T-cell (primary cell): ENCODE measurements at regions not wholly inside any gene's neighbourhood (a gene's known extent, or its start where the extent isn't known, plus 50 kb on each side); places are given as distances from the start of the nearest gene placed in this dataset.

Experiments used
- ATAC-seq, 4 experiments: fragments of 200-7000 bp in 3 of 4; fragments of 150-1000 bp in 1 of 4; cut with Tn5 transposase; replicated peaks in 1 of 4; 1 replicate in 3 of 4; 2 replicates in 1 of 4; pipeline ENCODE4 v1.10.0; 2021; ENCODE audit warnings: moderate library complexity in 3 of 4, mild to moderate bottlenecking in 2 of 4, moderate number of reproducible peaks in 1 of 4
- CTCF ChIA-PET, 2 donors: fragments of 300-600 bp; sonication (Branson Sonifier 250); formaldehyde crosslinking; loops; one replicate each; lab custom pipeline; 2022; ENCODE audit warnings: antibody characterized with exemption in 2 of 2; lab: Charles Lee
- POLR2A ChIA-PET, 2 donors: fragments of 300-600 bp; sonication (Branson Sonifier 250); formaldehyde crosslinking; loops; one replicate each; lab custom pipeline; 2022; ENCODE audit warnings: antibody characterized with exemption in 2 of 2; lab: Charles Lee
- DNase-seq, 35 experiments: peaks; one replicate each; pipeline versions ENCODE4 v3.0.0 to v3.0.0-alpha.2; 2013 to 2023
- H3K27ac ChIP-seq: one replicate; pipeline ENCODE4 v1.5.1; 2013; ENCODE audit warnings: low read length
- H3K27me3 ChIP-seq, 2 experiments: replicated peaks in 1 of 2; 1 replicate in 1 of 2; 2 replicates in 1 of 2; pipeline versions ENCODE4 v1.6.1 to v1.7.0; 2013; ENCODE audit warnings: low read length in 1 of 2, mixed read lengths in 1 of 2; ENCODE audit not compliant: control insufficient read depth in 2 of 2, insufficient read depth in 2 of 2; ENCODE audit errors: extremely low read depth in 1 of 2
- H3K36me3 ChIP-seq, 2 donors: 1 replicate in 1 of 2; 2 replicates in 1 of 2; pipeline versions ENCODE4 v1.6.1 to v1.7.0; 2013; ENCODE audit warnings: low read length in 1 of 2; ENCODE audit not compliant: control insufficient read depth in 2 of 2, insufficient read depth in 1 of 2; ENCODE audit errors: extremely low read depth in 1 of 2
- H3K4me1 ChIP-seq, 2 experiments: 1 replicate in 1 of 2; 2 replicates in 1 of 2; pipeline versions ENCODE4 v1.6.1 to v1.7.0; 2013; ENCODE audit warnings: low read length in 2 of 2, mixed read lengths in 1 of 2; ENCODE audit not compliant: insufficient read depth in 2 of 2, control insufficient read depth in 1 of 2; ENCODE audit errors: extremely low read depth in 1 of 2
- H3K4me3 ChIP-seq, 2 donors: 1 replicate in 1 of 2; 2 replicates in 1 of 2; pipeline versions ENCODE4 v1.5.1 to v1.7.0; 2013; ENCODE audit warnings: mild to moderate bottlenecking in 2 of 2, low read length in 1 of 2, moderate library complexity in 1 of 2; ENCODE audit not compliant: control insufficient read depth in 1 of 2; ENCODE audit errors: extremely low read depth in 1 of 2
- H3K9me3 ChIP-seq: 2 replicates; pipeline ENCODE4 v1.7.0; 2013
- H3K27ac Mint-ChIP-seq, 2 donors: one replicate each; pipeline ENCODE4 v1.8.0; 2020 to 2021; ENCODE audit warnings: mild to moderate bottlenecking in 2 of 2, mixed read lengths in 2 of 2
- H3K27me3 Mint-ChIP-seq, 2 donors: one replicate each; pipeline ENCODE4 v1.8.0; 2021 to 2022; ENCODE audit warnings: mixed read lengths in 2 of 2
- H3K36me3 Mint-ChIP-seq: one replicate; pipeline ENCODE4 v1.8.0; 2021; ENCODE audit warnings: mixed read lengths
- H3K4me1 Mint-ChIP-seq, 3 donors: one replicate each; pipeline ENCODE4 v1.8.0; 2020 to 2022; ENCODE audit warnings: mixed read lengths in 3 of 3, mild to moderate bottlenecking in 1 of 3
- H3K4me3 Mint-ChIP-seq, 3 donors: one replicate each; pipeline ENCODE4 v1.8.0; 2020 to 2022; ENCODE audit warnings: mild to moderate bottlenecking in 3 of 3, mixed read lengths in 3 of 3, moderate library complexity in 3 of 3
- H3K9me3 Mint-ChIP-seq, 3 donors: one replicate each; pipeline ENCODE4 v1.8.0; 2020 to 2022; ENCODE audit warnings: mixed read lengths in 3 of 3
- WGBS: methylation state at CpG from one replicate; pipeline ENCODE4 v1.1.5; 2013; ENCODE audit warnings: missing lambda C conversion rate; ENCODE audit not compliant: insufficient coverage; 5-methylcytosine and 5-hydroxymethylcytosine counted together

DNA sequence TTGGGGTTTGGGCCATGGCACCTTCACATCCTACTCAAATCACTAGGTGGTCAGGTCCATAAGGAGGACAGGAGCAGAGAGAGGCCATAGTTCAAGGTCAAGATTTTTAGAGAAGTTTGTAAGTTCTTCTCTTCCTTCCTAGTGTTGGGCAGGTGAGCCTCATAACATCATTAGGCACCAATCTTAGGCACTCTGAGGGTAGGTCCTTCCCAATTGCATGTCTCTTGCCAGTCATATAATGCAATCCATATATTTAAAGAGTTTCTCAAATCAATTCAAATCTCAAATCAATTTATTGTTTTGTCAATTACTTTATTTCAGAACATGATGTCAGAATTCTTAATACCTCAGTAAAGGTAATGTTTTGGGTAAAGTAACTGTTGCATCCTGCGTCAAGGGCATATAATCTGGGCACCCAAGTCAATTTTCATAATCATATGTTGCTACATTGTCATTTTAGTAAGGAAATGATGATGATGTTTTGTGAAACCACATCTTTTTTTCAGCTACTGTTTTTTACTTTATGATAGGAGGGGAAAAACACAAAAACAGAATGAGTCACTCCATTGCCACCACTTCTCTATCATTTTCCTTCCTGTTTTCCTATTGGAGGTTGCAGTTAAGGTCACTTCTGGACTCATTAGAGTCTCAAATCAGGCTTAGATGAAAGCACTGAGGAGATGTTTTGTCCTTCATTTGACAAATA is 122.7 kb downstream of the UCHL5 start:
- H3K9me3 Mint-ChIP-seq = no peaks in the 10 kb centered on the region
- ATAC-seq = peak in 3 of 4 experiments; percentile 38 to 75 (median 52)
- DNase-seq = peak in 1 of 35 experiments; percentile 6
- Histone ChIP-seq H3K4me3 (no peak overlapping the region), H3K9me3 (no peaks in the 10 kb centered on the region), H3K27ac (peak overlapping the region; percentile 34), H3K36me3 (no peaks in the 10 kb centered on the region), H3K27me3 (no peaks in the 10 kb centered on the region), H3K4me1 (no peaks in the 10 kb centered on the region)
- H3K27ac Mint-ChIP-seq = peak overlapping the region; percentile 68 to 69
- no peaks in the 10 kb centered on the region for H3K27me3 Mint-ChIP-seq
- ChIA-PET POLR2A (interaction anchor here in 1 of 2 donors (0.6 kb wide), 1 partner anchor 12 kb away, joined by 3 read pairs; no protein-coding TSS in a partner anchor), CTCF (no interaction called here)
- no peak overlapping the region for H3K4me3 Mint-ChIP-seq
- no CpG with 5 or more reads among the region's 1 CpG for WGBS
- no peaks in the 10 kb centered on the region for H3K36me3 Mint-ChIP-seq
- peaks cover 0 to 20% (median 19%) of the 10 kb centered on the region in 3 donors for H3K4me1 Mint-ChIP-seq

DNA sequence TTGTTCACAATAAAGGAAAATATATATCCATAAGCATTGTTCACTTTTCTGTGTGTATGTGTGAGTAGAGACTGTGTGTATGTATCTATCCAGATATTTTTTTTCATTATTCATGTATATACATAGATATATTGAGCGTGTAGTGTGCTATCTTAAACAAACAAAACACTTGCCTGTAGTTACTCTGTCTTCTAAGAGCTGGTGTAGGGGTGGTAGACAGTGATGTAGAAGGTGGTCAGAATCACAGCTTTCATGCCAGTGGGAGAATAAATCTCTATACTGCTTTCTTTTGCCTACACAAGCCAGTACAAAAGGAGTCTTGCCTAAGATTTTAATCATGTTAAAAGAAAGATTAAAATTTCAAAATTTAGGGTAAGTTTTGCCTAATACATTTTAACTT is 122.0 kb downstream of the UCHL5 start:
- peaks cover 0 to 20% (median 19%) of the 10 kb centered on the region in 3 donors for H3K4me1 Mint-ChIP-seq
- H3K27ac Mint-ChIP-seq = peak overlapping the region; percentile 66 to 82
- ATAC-seq (no peak), DNase-seq (no peak)
- CTCF ChIA-PET = no interaction called here
- WGBS = no CpG with 5 or more reads among the region's 1 CpG
- Histone ChIP-seq H3K36me3 (no peaks in the 10 kb centered on the region), H3K4me3 (no peak overlapping the region), H3K4me1 (no peaks in the 10 kb centered on the region), H3K9me3 (no peaks in the 10 kb centered on the region), H3K27ac (no peak overlapping the region), H3K27me3 (no peaks in the 10 kb centered on the region)
- H3K36me3 Mint-ChIP-seq = no peaks in the 10 kb centered on the region
- POLR2A ChIA-PET = interaction anchor here in 1 of 2 donors (0.6 kb wide), 2 partner anchors 12 to 217 kb away, joined by 3 to 4 read pairs; no protein-coding TSS in a partner anchor
- no peak overlapping the region for H3K4me3 Mint-ChIP-seq
- no peaks in the 10 kb centered on the region for H3K9me3 Mint-ChIP-seq
- H3K27me3 Mint-ChIP-seq = no peaks in the 10 kb centered on the region

DNA sequence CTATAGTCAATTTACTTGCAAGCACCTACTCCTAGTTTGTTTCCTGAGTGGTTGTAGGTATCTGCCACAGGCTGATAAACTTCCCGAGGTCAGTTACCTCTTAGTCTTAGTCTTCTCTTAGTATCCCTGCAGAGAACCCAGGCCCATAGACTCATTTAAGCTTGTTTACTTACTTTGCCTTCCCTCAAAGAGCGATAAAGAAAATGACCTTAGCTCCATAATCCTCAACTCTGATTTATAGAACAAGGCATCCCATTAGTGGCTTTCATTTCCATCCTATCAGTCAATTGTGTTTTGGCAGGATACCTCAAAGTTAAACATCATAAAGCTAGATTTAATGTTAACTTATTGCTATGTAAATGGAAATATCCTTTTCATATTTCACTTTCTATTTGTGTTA is 119.7 kb downstream of the UCHL5 start:
- Histone ChIP-seq H3K27me3 (no peaks in the 10 kb centered on the region), H3K27ac (no peak overlapping the region), H3K36me3 (no peaks in the 10 kb centered on the region), H3K4me3 (no peak overlapping the region), H3K4me1 (no peaks in the 10 kb centered on the region), H3K9me3 (no peaks in the 10 kb centered on the region)
- no peaks in the 10 kb centered on the region for H3K9me3 Mint-ChIP-seq
- H3K4me1 Mint-ChIP-seq = peaks cover 0 to 20% (median 19%) of the 10 kb centered on the region in 3 donors
- ChIA-PET POLR2A (no interaction called here), CTCF (interaction anchor here in 1 of 2 donors (0.6 kb wide), 1 partner anchor 139 kb away, joined by 4 read pairs; no protein-coding TSS in a partner anchor)
- no peak for ATAC-seq
- no peaks in the 10 kb centered on the region for H3K36me3 Mint-ChIP-seq
- 92% methylated on average over 2 of the region's 2 CpGs for WGBS
- no peaks in the 10 kb centered on the region for H3K27me3 Mint-ChIP-seq
- no peak overlapping the region for H3K27ac Mint-ChIP-seq
- H3K4me3 Mint-ChIP-seq = no peak overlapping the region
- no peak for DNase-seq

DNA sequence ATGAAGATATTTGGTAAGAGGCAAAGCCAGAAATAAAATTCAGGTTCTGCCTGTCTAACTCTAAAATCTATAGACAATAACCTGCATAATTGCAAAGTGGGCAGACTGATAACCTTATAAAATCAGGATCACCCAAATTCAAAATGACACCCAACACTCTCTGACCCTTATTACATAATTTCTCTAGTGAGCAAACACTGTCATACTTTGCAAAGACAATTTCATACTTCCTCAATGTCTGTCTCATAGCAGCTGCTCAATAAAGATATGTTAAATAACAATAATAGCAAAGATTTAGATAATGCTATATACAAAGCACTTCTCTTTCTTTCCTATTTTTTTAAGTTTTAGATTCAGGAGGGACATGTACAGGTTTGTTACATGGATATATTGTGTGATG is 118.5 kb downstream of the UCHL5 start:
- ATAC-seq (no peak), DNase-seq (no peak)
- H3K36me3 Mint-ChIP-seq = no peaks in the 10 kb centered on the region
- no peak overlapping the region for H3K27ac ChIP-seq
- ChIA-PET POLR2A (no interaction called here), CTCF (no interaction called here)
- no peaks in the 10 kb centered on the region for H3K27me3 Mint-ChIP-seq
- no peaks in the 10 kb centered on the region for H3K27me3 ChIP-seq
- no peak overlapping the region for H3K4me3 ChIP-seq
- H3K9me3 ChIP-seq = no peaks in the 10 kb centered on the region
- H3K36me3 ChIP-seq = no peaks in the 10 kb centered on the region
- H3K27ac Mint-ChIP-seq = no peak overlapping the region
- H3K4me3 Mint-ChIP-seq = no peak overlapping the region
- H3K4me1 Mint-ChIP-seq = peaks cover 0 to 18% (median 18%) of the 10 kb centered on the region in 3 donors
- H3K9me3 Mint-ChIP-seq = no peaks in the 10 kb centered on the region
- no peaks in the 10 kb centered on the region for H3K4me1 ChIP-seq

DNA sequence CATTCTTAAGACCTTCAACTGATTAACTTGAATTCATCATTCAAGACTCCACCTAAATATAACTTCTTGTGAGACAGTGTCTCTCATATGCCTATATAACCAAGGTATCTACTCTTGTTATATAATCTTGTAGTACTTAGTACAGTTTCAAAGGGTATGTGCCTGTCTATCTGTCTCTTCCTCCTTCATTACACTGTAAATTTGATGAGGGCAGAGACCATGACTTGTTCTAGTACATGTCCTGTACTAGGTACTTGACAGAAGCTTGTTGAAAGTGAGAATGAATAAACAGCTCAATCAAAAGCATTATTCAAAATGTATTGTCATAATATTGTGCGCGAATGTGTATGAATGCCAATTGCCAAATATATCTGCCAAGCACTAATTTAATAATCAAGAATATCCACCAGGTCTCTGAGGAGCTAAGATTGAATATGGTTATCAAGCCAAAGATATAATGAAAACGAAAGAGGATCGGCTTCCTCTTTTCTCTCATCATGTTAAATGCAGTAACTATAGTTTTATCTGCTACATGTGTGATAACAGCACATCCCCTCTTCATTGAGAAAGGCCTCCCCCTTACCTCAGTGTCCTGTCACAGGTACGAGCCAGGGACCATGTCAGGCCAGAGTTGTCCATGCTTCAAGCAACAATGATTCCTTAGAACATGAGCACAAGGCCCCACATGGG is 117.3 kb downstream of the UCHL5 start:
- CTCF ChIA-PET = interaction anchor here in 1 of 2 donors (0.7 kb wide), 1 partner anchor 77 kb away, joined by 3 read pairs; no protein-coding TSS in a partner anchor
- H3K9me3 ChIP-seq = no peaks in the 10 kb centered on the region
- DNase-seq (no peak), ATAC-seq (no peak)
- H3K36me3 Mint-ChIP-seq = no peaks in the 10 kb centered on the region
- no peaks in the 10 kb centered on the region for H3K27me3 ChIP-seq
- H3K4me1 Mint-ChIP-seq = peaks cover 0 to 7% (median 6%) of the 10 kb centered on the region in 3 donors
- no peak overlapping the region for H3K27ac Mint-ChIP-seq
- no peak overlapping the region for H3K4me3 Mint-ChIP-seq
- H3K9me3 Mint-ChIP-seq = no peaks in the 10 kb centered on the region
- no CpG with 5 or more reads among the region's 5 CpGs for WGBS
- H3K4me3 ChIP-seq = no peak overlapping the region
- H3K4me1 ChIP-seq = no peaks in the 10 kb centered on the region
- no peaks in the 10 kb centered on the region for H3K36me3 ChIP-seq
- no peak overlapping the region for H3K27ac ChIP-seq
- no peaks in the 10 kb centered on the region for H3K27me3 Mint-ChIP-seq
- POLR2A ChIA-PET = no interaction called here

DNA sequence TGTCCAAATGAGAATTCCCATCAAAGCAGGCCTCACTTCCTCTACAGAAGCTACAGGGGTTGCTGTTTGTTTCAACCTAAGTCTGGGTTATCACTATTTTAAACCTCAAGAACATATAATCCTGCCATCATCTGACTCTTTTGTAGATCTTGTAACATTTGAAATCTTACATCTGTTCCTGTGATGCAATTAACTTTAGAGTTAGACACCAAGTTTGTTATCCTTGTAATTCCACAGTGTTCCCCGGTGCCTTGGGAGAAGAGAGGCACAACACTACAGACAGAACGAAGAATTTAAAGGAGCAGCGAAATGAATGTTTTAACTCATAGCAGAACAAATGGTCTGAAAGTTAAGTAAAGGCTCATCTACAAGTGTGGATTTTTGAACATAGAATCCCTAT is 116.1 kb downstream of the UCHL5 start:
- H3K9me3 Mint-ChIP-seq = no peaks in the 10 kb centered on the region
- Histone ChIP-seq H3K27me3 (no peaks in the 10 kb centered on the region), H3K4me3 (no peak overlapping the region), H3K9me3 (no peaks in the 10 kb centered on the region), H3K36me3 (no peaks in the 10 kb centered on the region), H3K4me1 (no peaks in the 10 kb centered on the region), H3K27ac (no peak overlapping the region)
- H3K36me3 Mint-ChIP-seq = no peaks in the 10 kb centered on the region
- no peak for DNase-seq
- H3K4me1 Mint-ChIP-seq = no peaks in the 10 kb centered on the region
- no peaks in the 10 kb centered on the region for H3K27me3 Mint-ChIP-seq
- ChIA-PET POLR2A (no interaction called here), CTCF (interaction anchor here in 1 of 2 donors (0.5 to 0.6 kb wide), 2 partner anchors 109 to 143 kb away, joined by 3 to 4 read pairs; no protein-coding TSS in a partner anchor)
- no peak for ATAC-seq
- no peak overlapping the region for H3K4me3 Mint-ChIP-seq
- WGBS = 100% methylated on average over 1 of the region's 3 CpGs
- H3K27ac Mint-ChIP-seq = no peak overlapping the region
